ENCODE measurements at regions not wholly inside any gene's neighbourhood (a gene's known extent, or its start where the extent isn't known, plus 50 kb on each side); places are given as distances from the start of the nearest gene placed in this dataset.

DNA sequence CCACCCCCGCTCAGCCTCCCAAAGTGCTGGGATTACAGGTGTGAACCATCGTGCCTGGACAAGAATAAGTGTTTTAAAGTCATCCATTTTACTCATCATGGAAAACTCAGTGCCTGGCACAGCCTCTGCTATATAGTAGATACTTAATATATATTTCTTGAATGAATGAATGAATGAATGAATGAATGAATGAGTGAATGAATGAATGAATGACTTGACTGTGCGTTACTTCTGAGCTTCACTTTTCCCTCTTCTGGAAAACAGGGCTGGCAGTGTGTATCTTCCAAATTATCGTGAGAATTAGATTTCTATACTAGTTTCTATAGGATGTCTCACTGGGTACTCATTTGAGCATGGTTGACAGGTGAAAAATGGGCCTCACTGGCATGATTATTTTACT, 307.3 kb upstream of the ERCC4 start:
- FAIRE-seq (no peak), DNase-seq (ENCODE audit: low read depth, low spot score) (no peak), ATAC-seq (no peak)
- no peak overlapping the region for H2AFZ ChIP-seq (ENCODE audit: control insufficient read depth, low read depth, low read length)
- no peaks in the 10 kb centered on the region for H3K4me1 ChIP-seq (ENCODE audit: control insufficient read depth, insufficient read depth, low read length)
- H3K27me3 ChIP-seq (replicated peaks in 1 of 2; ENCODE audit: control insufficient read depth in 2 of 2, insufficient read depth in 2 of 2, low read length in 1 of 2), result no peaks in the 10 kb centered on the region
- H3K79me2 ChIP-seq (ENCODE audit: control insufficient read depth, insufficient read depth, low read length), result no peaks in the 10 kb centered on the region
- RAD21 ChIA-PET (ENCODE audit: unreplicated experiment), result no interaction called here
- TF ChIP-seq SIN3A (IDR thresholded peaks at IDR 0.05; ENCODE audit: low read depth, low read length) (no peak), GABPA (IDR thresholded peaks at IDR 0.05; ENCODE audit: low read depth) (no peak), NBN (IDR thresholded peaks at IDR 0.05) (no peak), ZNF24 (IDR thresholded peaks at IDR 0.05) (peak; percentile 93)
- TF ChIP-seq, protein P1, sequence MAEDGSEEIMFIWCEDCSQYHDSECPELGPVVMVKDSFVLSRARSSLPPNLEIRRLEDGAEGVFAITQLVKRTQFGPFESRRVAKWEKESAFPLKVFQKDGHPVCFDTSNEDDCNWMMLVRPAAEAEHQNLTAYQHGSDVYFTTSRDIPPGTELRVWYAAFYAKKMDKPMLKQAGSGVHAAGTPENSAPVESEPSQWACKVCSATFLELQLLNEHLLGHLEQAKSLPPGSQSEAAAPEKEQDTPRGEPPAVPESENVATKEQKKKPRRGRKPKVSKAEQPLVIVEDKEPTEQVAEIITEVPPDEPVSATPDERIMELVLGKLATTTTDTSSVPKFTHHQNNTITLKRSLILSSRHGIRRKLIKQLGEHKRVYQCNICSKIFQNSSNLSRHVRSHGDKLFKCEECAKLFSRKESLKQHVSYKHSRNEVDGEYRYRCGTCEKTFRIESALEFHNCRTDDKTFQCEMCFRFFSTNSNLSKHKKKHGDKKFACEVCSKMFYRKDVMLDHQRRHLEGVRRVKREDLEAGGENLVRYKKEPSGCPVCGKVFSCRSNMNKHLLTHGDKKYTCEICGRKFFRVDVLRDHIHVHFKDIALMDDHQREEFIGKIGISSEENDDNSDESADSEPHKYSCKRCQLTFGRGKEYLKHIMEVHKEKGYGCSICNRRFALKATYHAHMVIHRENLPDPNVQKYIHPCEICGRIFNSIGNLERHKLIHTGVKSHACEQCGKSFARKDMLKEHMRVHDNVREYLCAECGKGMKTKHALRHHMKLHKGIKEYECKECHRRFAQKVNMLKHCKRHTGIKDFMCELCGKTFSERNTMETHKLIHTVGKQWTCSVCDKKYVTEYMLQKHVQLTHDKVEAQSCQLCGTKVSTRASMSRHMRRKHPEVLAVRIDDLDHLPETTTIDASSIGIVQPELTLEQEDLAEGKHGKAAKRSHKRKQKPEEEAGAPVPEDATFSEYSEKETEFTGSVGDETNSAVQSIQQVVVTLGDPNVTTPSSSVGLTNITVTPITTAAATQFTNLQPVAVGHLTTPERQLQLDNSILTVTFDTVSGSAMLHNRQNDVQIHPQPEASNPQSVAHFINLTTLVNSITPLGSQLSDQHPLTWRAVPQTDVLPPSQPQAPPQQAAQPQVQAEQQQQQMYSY (CRISPR knock-in tag; IDR thresholded peaks at IDR 0.05), result no peak
- TF ChIP-seq, protein P2, sequence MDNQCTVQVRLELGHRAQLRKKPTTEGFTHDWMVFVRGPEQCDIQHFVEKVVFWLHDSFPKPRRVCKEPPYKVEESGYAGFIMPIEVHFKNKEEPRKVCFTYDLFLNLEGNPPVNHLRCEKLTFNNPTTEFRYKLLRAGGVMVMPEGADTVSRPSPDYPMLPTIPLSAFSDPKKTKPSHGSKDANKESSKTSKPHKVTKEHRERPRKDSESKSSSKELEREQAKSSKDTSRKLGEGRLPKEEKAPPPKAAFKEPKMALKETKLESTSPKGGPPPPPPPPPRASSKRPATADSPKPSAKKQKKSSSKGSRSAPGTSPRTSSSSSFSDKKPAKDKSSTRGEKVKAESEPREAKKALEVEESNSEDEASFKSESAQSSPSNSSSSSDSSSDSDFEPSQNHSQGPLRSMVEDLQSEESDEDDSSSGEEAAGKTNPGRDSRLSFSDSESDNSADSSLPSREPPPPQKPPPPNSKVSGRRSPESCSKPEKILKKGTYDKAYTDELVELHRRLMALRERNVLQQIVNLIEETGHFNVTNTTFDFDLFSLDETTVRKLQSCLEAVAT (IDR thresholded peaks at IDR 0.05), result no peak
- no peak overlapping the region for H3K27ac ChIP-seq (ENCODE audit: control insufficient read depth, insufficient read depth)
- no peak overlapping the region for H3K9ac ChIP-seq (ENCODE audit: control insufficient read depth, insufficient read depth, low read length)
- POLR2A ChIA-PET, result no interaction called here
- CTCF ChIA-PET, result interaction anchor here (1.5 kb wide), 1 partner anchor 14 kb away, joined by 4 read pairs; no protein-coding TSS in a partner anchor
- WGBS (ENCODE audit: insufficient coverage, insufficient replicate concordance, low lambda C conversion rate, missing lambda C conversion rate), result 9% methylated on average over 4 of the region's 4 CpGs
- SMC1A ChIA-PET (ENCODE audit: uncharacterized antibody, unreplicated experiment), result no interaction called here
- in situ Hi-C loops (cut with MboI) (no loop called here), intact Hi-C loops (cut with micrococcal nuclease; ENCODE audit: unreplicated experiment) (no loop called here)
- no peaks in the 10 kb centered on the region for H3K36me3 ChIP-seq (ENCODE audit: control insufficient read depth in 2 of 2, insufficient read depth in 2 of 2, low read length in 1 of 2)
- no peak overlapping the region for H3K4me2 ChIP-seq (ENCODE audit: control insufficient read depth, insufficient read depth)
- no peak overlapping the region for H3K4me3 ChIP-seq
- H3K9me3 ChIP-seq (replicated peaks; ENCODE audit: control insufficient read depth, insufficient read depth, low read length), result no peaks in the 10 kb centered on the region
- no peaks in the 10 kb centered on the region for H4K20me1 ChIP-seq (ENCODE audit: control insufficient read depth, insufficient read depth)
- no TSS peak for BruUV-seq (replicated peaks)
